Activated naive CD4-positive, alpha-beta T cell treated with anti-CD3 and anti-CD28 coated beads, Interleukin-2, amount 50 U/mL, for 24 hours (primary cell): ENCODE measurements at regions not wholly inside any gene's neighbourhood (a gene's known extent, or its start where the extent isn't known, plus 50 kb on each side); places are given as distances from the start of the nearest gene placed in this dataset.

ENCODE experiments used
- H3K27ac Mint-ChIP-seq: one replicate; pipeline ENCODE4 v1.8.0; 2021; ENCODE audit warnings: mild to moderate bottlenecking, mixed read lengths
- H3K27me3 Mint-ChIP-seq: one replicate; pipeline ENCODE4 v1.8.0; 2021; ENCODE audit warnings: mixed read lengths
- H3K36me3 Mint-ChIP-seq: one replicate; pipeline ENCODE4 v1.8.0; 2021; ENCODE audit warnings: mixed read lengths
- H3K4me1 Mint-ChIP-seq: one replicate; pipeline ENCODE4 v1.8.0; 2021; ENCODE audit warnings: mixed read lengths
- H3K4me3 Mint-ChIP-seq: one replicate; pipeline ENCODE4 v1.8.0; 2021; ENCODE audit warnings: mild to moderate bottlenecking, mixed read lengths
- H3K9me3 Mint-ChIP-seq: one replicate; pipeline ENCODE4 v1.8.0; 2021; ENCODE audit warnings: mixed read lengths

GRCh38 chr11:15886866-15887265 lies 469.5 kb downstream of the SOX6 start:
- no peaks in the 10 kb centered on the region for H3K4me1 Mint-ChIP-seq
- H3K27ac Mint-ChIP-seq = no peak overlapping the region
- no peaks in the 10 kb centered on the region for H3K9me3 Mint-ChIP-seq
- H3K27me3 Mint-ChIP-seq = no peaks in the 10 kb centered on the region
- no peaks in the 10 kb centered on the region for H3K36me3 Mint-ChIP-seq
- no peak overlapping the region for H3K4me3 Mint-ChIP-seq

- no peaks in the 10 kb centered on the region for H3K36me3 Mint-ChIP-seq
- H3K27me3 Mint-ChIP-seq = no peaks in the 10 kb centered on the region
- H3K9me3 Mint-ChIP-seq = no peaks in the 10 kb centered on the region
- no peak overlapping the region for H3K4me3 Mint-ChIP-seq
- no peaks in the 10 kb centered on the region for H3K4me1 Mint-ChIP-seq
- H3K27ac Mint-ChIP-seq = no peak overlapping the region
These were observed 467.6 kb downstream of the SOX6 start for GRCh38 chr11:15888556-15889345.

- Mint-ChIP-seq H3K4me3 (no peak overlapping the region), H3K27ac (no peak overlapping the region), H3K4me1 (no peaks in the 10 kb centered on the region), H3K27me3 (no peaks in the 10 kb centered on the region), H3K9me3 (no peaks in the 10 kb centered on the region), H3K36me3 (no peaks in the 10 kb centered on the region)
These were observed 466.8 kb downstream of the SOX6 start for GRCh38 chr11:15889363-15890030.

GRCh38 chr11:15890031-15890713 lies 466.2 kb downstream of the SOX6 start:
- no peaks in the 10 kb centered on the region for H3K36me3 Mint-ChIP-seq
- no peak overlapping the region for H3K4me3 Mint-ChIP-seq
- no peaks in the 10 kb centered on the region for H3K4me1 Mint-ChIP-seq
- no peaks in the 10 kb centered on the region for H3K9me3 Mint-ChIP-seq
- H3K27me3 Mint-ChIP-seq = no peaks in the 10 kb centered on the region
- no peak overlapping the region for H3K27ac Mint-ChIP-seq

GRCh38 chr11:15893080-15893492 lies 463.3 kb downstream of the SOX6 start:
- no peaks in the 10 kb centered on the region for H3K4me1 Mint-ChIP-seq
- no peak overlapping the region for H3K27ac Mint-ChIP-seq
- no peaks in the 10 kb centered on the region for H3K9me3 Mint-ChIP-seq
- no peaks in the 10 kb centered on the region for H3K36me3 Mint-ChIP-seq
- H3K27me3 Mint-ChIP-seq = no peaks in the 10 kb centered on the region
- H3K4me3 Mint-ChIP-seq = no peak overlapping the region

- Mint-ChIP-seq H3K36me3 (no peaks in the 10 kb centered on the region), H3K27me3 (no peaks in the 10 kb centered on the region), H3K4me3 (no peak overlapping the region), H3K4me1 (no peaks in the 10 kb centered on the region), H3K27ac (no peak overlapping the region), H3K9me3 (no peaks in the 10 kb centered on the region)
These were observed 460.3 kb downstream of the SOX6 start for GRCh38 chr11:15896026-15896425.

- Mint-ChIP-seq H3K9me3 (no peaks in the 10 kb centered on the region), H3K4me3 (no peak overlapping the region), H3K27me3 (no peaks in the 10 kb centered on the region), H3K4me1 (no peaks in the 10 kb centered on the region), H3K36me3 (no peaks in the 10 kb centered on the region), H3K27ac (no peak overlapping the region)
These were observed 459.8 kb downstream of the SOX6 start for GRCh38 chr11:15896530-15896929.

- H3K27ac Mint-ChIP-seq = no peak overlapping the region
- no peaks in the 10 kb centered on the region for H3K36me3 Mint-ChIP-seq
- no peaks in the 10 kb centered on the region for H3K27me3 Mint-ChIP-seq
- no peak overlapping the region for H3K4me3 Mint-ChIP-seq
- H3K9me3 Mint-ChIP-seq = no peaks in the 10 kb centered on the region
- no peaks in the 10 kb centered on the region for H3K4me1 Mint-ChIP-seq
These were observed 459.0 kb downstream of the SOX6 start for GRCh38 chr11:15897211-15897960.

GRCh38 chr11:15901054-15901453 lies 455.3 kb downstream of the SOX6 start:
- H3K27me3 Mint-ChIP-seq = no peaks in the 10 kb centered on the region
- H3K4me3 Mint-ChIP-seq = no peak overlapping the region
- H3K36me3 Mint-ChIP-seq = no peaks in the 10 kb centered on the region
- H3K9me3 Mint-ChIP-seq = no peaks in the 10 kb centered on the region
- no peak overlapping the region for H3K27ac Mint-ChIP-seq
- no peaks in the 10 kb centered on the region for H3K4me1 Mint-ChIP-seq

GRCh38 chr11:15901790-15902189 lies 454.6 kb downstream of the SOX6 start:
- Mint-ChIP-seq H3K27ac (no peak overlapping the region), H3K4me1 (no peaks in the 10 kb centered on the region), H3K4me3 (no peak overlapping the region), H3K9me3 (no peaks in the 10 kb centered on the region), H3K36me3 (no peaks in the 10 kb centered on the region), H3K27me3 (no peaks in the 10 kb centered on the region)

- Mint-ChIP-seq H3K36me3 (no peaks in the 10 kb centered on the region), H3K27me3 (no peaks in the 10 kb centered on the region), H3K4me3 (no peak overlapping the region), H3K4me1 (no peaks in the 10 kb centered on the region), H3K9me3 (no peaks in the 10 kb centered on the region), H3K27ac (no peak overlapping the region)
These were observed 453.1 kb downstream of the SOX6 start for GRCh38 chr11:15903246-15903645.

GRCh38 chr11:15905366-15906104 lies 450.8 kb downstream of the SOX6 start:
- H3K27me3 Mint-ChIP-seq = no peaks in the 10 kb centered on the region
- no peak overlapping the region for H3K27ac Mint-ChIP-seq
- no peak overlapping the region for H3K4me3 Mint-ChIP-seq
- no peaks in the 10 kb centered on the region for H3K4me1 Mint-ChIP-seq
- H3K36me3 Mint-ChIP-seq = no peaks in the 10 kb centered on the region
- no peaks in the 10 kb centered on the region for H3K9me3 Mint-ChIP-seq

- H3K27ac Mint-ChIP-seq = no peak overlapping the region
- H3K4me1 Mint-ChIP-seq = no peaks in the 10 kb centered on the region
- no peak overlapping the region for H3K4me3 Mint-ChIP-seq
- H3K36me3 Mint-ChIP-seq = no peaks in the 10 kb centered on the region
- H3K9me3 Mint-ChIP-seq = no peaks in the 10 kb centered on the region
- H3K27me3 Mint-ChIP-seq = no peaks in the 10 kb centered on the region
These were observed 449.8 kb downstream of the SOX6 start for GRCh38 chr11:15906481-15907035.

GRCh38 chr11:15907806-15908205 lies 448.5 kb downstream of the SOX6 start:
- Mint-ChIP-seq H3K4me1 (no peaks in the 10 kb centered on the region), H3K27ac (no peak overlapping the region)

More at GRCh38 chr11:15907806-15908205, 448.5 kb downstream of the SOX6 start:
- H3K9me3 Mint-ChIP-seq = no peaks in the 10 kb centered on the region
- H3K27me3 Mint-ChIP-seq = no peaks in the 10 kb centered on the region
- H3K36me3 Mint-ChIP-seq = no peaks in the 10 kb centered on the region
- H3K4me3 Mint-ChIP-seq = no peak overlapping the region
